Esophagus squamous epithelium (tissue), 5 donors: ENCODE measurements at regions not wholly inside any gene's neighbourhood (a gene's known extent, or its start where the extent isn't known, plus 50 kb on each side); places are given as distances from the start of the nearest gene placed in this dataset.

ENCODE experiments used
- DNase-seq: peaks from one replicate; lab custom pipeline; 2025; lab: John Stamatoyannopoulos, UW
- H3K27ac ChIP-seq, 4 donors: fragments of 200-600 bp; sonication (generic); one replicate each; pipeline ENCODE4 v1.5.1; 2016 to 2019; ENCODE audit warnings: mild to moderate bottlenecking in 1 of 4
- H3K27me3 ChIP-seq, 4 donors: fragments of 200-600 bp; sonication (generic); 1 replicate in 3 of 4; 2 replicates in 1 of 4; pipeline versions ENCODE4 v1.5.1 to v1.6.0; 2017 to 2021; ENCODE audit warnings: antibody characterized with exemption in 1 of 4
- H3K36me3 ChIP-seq, 3 donors: fragments of 200-600 bp; sonication (generic); one replicate each; pipeline ENCODE4 v1.5.1; 2016 to 2019
- H3K4me1 ChIP-seq, 3 donors: fragments of 200-600 bp; sonication (generic); one replicate each; pipeline ENCODE4 v1.5.1; 2017 to 2019
- H3K4me3 ChIP-seq, 4 donors: fragments of 200-600 bp; sonication (generic); 1 replicate in 3 of 4; 2 replicates in 1 of 4; pipeline ENCODE4 v1.5.1; 2016 to 2019; ENCODE audit warnings: mild to moderate bottlenecking in 2 of 4, moderate library complexity in 1 of 4
- H3K9me3 ChIP-seq, 3 donors: fragments of 200-600 bp; sonication (generic); one replicate each; pipeline ENCODE4 v1.5.1; 2016 to 2019
- CTCF ChIP-seq, 6 experiments: fragments of 450-650 bp in 4 of 6; fragments of 200-600 bp in 2 of 6; sonication (generic) in 2 of 6; IDR thresholded peaks; one replicate each; pipeline ENCODE4 v1.5.1; 2016 to 2019; ENCODE audit warnings: antibody characterized with exemption in 6 of 6, mild to moderate bottlenecking in 4 of 6, moderate library complexity in 4 of 6
- POLR2A ChIP-seq, 4 donors: fragments of 450-650 bp; IDR thresholded peaks; one replicate each; pipeline ENCODE4 v1.6.1; 2017; ENCODE audit warnings: antibody characterized with exemption in 4 of 4, mild to moderate bottlenecking in 4 of 4, moderate library complexity in 3 of 4
- WGBS, 2 donors: methylation state at CpG; one replicate each; pipeline ENCODE4 v1.1.5; 2018; 5-methylcytosine and 5-hydroxymethylcytosine counted together
- intact Hi-C: fragments of 100-400 bp; cut with DNase I; formaldehyde crosslinking; loops from one replicate; pipeline ENCODE4 v1.15.0; 2022
- donor health status: DM: yes; HTN: yes; CAD: no.

- no peaks in the 10 kb centered on the region for H3K27me3 ChIP-seq
- H3K27ac ChIP-seq: no peak overlapping the region
- 63 to 81% methylated on average over 2 of the region's 2 CpGs for WGBS, 2 donors
- H3K36me3 ChIP-seq: no peaks in the 10 kb centered on the region
- no peak overlapping the region for H3K4me3 ChIP-seq
- no peak for DNase-seq
- H3K9me3 ChIP-seq: no peaks in the 10 kb centered on the region
- intact Hi-C loops: no loop called here
- no peak for TF ChIP-seq CTCF (IDR thresholded peaks at IDR 0.05)
- TF ChIP-seq POLR2A (IDR thresholded peaks at IDR 0.05): no peak
- H3K4me1 ChIP-seq: no peaks in the 10 kb centered on the region
These were observed 405.6 kb downstream of the GABRG2 start for GRCh38 chr5:162473041-162473714.

- DNase-seq: no peak
- TF ChIP-seq POLR2A (IDR thresholded peaks at IDR 0.05) (no peak), CTCF (IDR thresholded peaks at IDR 0.05) (no peak)
- H3K36me3 ChIP-seq: no peaks in the 10 kb centered on the region
- no peaks in the 10 kb centered on the region for H3K4me1 ChIP-seq
- H3K27me3 ChIP-seq: no peaks in the 10 kb centered on the region
- no peaks in the 10 kb centered on the region for H3K9me3 ChIP-seq
- no peak overlapping the region for H3K4me3 ChIP-seq
- intact Hi-C loops: no loop called here
- H3K27ac ChIP-seq: no peak overlapping the region
These were observed 406.7 kb downstream of the GABRG2 start for GRCh38 chr5:162474239-162474638.

- Histone ChIP-seq H3K9me3 (no peaks in the 10 kb centered on the region), H3K27ac (no peak overlapping the region), H3K27me3 (no peaks in the 10 kb centered on the region), H3K4me3 (no peak overlapping the region), H3K4me1 (no peaks in the 10 kb centered on the region), H3K36me3 (no peaks in the 10 kb centered on the region)
- no peak for DNase-seq
- WGBS, 2 donors: 86 to 93% methylated on average over 6 of the region's 6 CpGs
- no peak for TF ChIP-seq POLR2A (IDR thresholded peaks at IDR 0.05)
- intact Hi-C loops: no loop called here
These were observed 416.5 kb downstream of the GABRG2 start for GRCh38 chr5:162484095-162484494.

GRCh38 chr5:162484986-162485385 lies 417.4 kb downstream of the GABRG2 start:
- intact Hi-C loops: no loop called here
- DNase-seq: no peak
- WGBS, 2 donors: 76 to 77% methylated on average over 5 of the region's 5 CpGs
- no peaks in the 10 kb centered on the region for H3K36me3 ChIP-seq
- no peaks in the 10 kb centered on the region for H3K4me1 ChIP-seq
- TF ChIP-seq CTCF (IDR thresholded peaks at IDR 0.05) (no peak), POLR2A (IDR thresholded peaks at IDR 0.05) (no peak)
- no peaks in the 10 kb centered on the region for H3K27me3 ChIP-seq
- H3K27ac ChIP-seq: no peak overlapping the region
- H3K4me3 ChIP-seq: no peak overlapping the region
- H3K9me3 ChIP-seq: no peaks in the 10 kb centered on the region

GRCh38 chr5:162485666-162486292 lies 418.2 kb downstream of the GABRG2 start:
- 45 to 59% methylated on average over 8 of the region's 8 CpGs for WGBS, 2 donors
- intact Hi-C loops: no loop called here
- TF ChIP-seq POLR2A (IDR thresholded peaks at IDR 0.05): no peak
- no peak for TF ChIP-seq CTCF (IDR thresholded peaks at IDR 0.05)
- no peaks in the 10 kb centered on the region for H3K27me3 ChIP-seq
- no peak for DNase-seq
- H3K9me3 ChIP-seq: no peaks in the 10 kb centered on the region
- H3K36me3 ChIP-seq: no peaks in the 10 kb centered on the region
- H3K4me3 ChIP-seq: no peak overlapping the region
- H3K4me1 ChIP-seq: no peaks in the 10 kb centered on the region
- H3K27ac ChIP-seq: no peak overlapping the region
